ENCODE measurements at regions not wholly inside any gene's neighbourhood (a gene's known extent, or its start where the extent isn't known, plus 50 kb on each side); places are given as distances from the start of the nearest gene placed in this dataset.
"Not testable (repeated sequence)": the region's sequence is repeated elsewhere in the genome, so short reads cannot be mapped to it uniquely, and the experiment has no call there.

- DNase-seq (ENCODE audit: low spot score): not testable (repeated sequence)
Measured at GRCh38 chr2:66632882-66633281, 198.0 kb downstream of the MEIS1 start.

DNA sequence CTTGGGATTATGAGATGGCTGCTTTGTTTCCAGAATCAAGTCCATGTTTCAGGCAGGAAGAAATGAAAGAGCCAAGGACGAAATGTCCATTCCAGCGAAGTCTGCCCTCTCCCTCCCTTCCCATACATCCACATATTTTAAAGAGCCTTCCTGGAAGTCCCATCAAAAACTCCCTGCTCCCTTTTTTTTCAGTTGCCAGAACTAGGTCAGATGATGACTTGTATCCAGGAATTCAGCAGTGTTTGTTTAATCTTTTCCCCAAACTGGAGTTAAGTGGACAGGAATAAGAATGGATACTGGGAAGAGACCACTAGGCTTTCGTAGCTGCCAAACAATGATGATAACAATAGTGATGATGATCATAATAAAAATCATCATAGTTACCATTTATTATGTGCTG lies 198.7 kb downstream of the MEIS1 start:
- DNase-seq (ENCODE audit: low spot score): no peak

GRCh38 chr2:66634784-66635183 lies 199.9 kb downstream of the MEIS1 start:
- DNase-seq (ENCODE audit: low spot score): no peak

DNA sequence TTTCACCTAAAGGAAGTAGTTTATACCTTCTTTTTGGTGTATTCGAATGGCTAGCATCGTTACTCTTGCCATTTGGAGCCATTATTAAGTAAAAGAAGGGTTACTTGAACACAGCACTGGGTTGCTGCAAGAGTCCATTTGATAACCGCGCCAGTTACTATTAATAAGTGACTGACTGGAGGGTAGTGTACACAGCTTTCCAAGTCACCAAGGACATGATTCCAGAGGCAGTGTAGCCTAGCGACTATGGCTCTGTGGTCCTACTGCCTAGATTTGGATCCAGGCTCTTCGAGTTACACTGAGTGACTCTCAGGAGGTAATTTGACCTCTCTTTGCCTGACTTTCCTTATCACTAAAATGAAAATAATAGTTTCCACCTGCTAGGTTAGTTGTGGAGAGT lies 206.8 kb downstream of the MEIS1 start:
- DNase-seq (ENCODE audit: low spot score): no peak

GRCh38 chr2:66648081-66648480 lies 213.2 kb downstream of the MEIS1 start:
- DNase-seq (ENCODE audit: low spot score): not testable (repeated sequence)

DNA sequence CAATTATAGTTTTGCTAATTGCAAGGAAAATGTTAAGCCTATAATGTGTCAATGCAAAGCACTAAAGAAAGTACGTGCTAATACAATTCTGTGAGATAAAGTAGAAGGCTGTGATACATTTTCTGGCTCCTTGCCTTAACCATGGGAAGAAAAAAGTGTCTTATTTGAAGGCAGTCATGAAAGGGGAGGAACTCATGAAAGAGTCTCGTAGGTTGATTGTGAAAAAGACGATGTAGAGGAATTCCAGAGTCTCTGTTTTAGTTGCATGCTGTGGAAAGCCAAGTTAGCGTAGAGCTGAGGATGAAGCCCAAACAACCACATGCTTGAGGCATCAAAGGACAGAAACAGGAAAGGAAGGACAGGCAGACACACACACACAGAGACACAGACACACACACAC lies 214.1 kb downstream of the MEIS1 start:
- no peak for DNase-seq (ENCODE audit: low spot score)

DNA sequence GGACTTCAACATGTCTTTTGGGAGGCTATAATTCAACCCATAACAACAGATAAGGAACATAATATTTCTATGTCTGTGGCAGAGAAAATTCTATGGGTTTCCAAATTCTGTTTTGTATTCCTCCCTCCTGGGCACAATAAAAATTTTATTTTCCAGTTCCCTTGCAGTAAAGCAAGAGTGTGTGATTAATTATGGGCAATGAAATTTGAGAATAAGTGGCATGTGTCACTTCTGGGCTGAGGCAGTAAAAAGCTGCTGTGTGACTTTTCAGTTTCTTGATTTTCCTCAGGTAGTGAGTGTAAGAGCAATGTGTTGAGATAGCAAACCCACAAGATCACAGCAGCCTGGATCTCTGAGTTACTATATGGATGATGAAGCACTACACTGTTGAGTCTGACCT lies 216.4 kb downstream of the MEIS1 start:
- DNase-seq (ENCODE audit: low spot score): no peak

DNA sequence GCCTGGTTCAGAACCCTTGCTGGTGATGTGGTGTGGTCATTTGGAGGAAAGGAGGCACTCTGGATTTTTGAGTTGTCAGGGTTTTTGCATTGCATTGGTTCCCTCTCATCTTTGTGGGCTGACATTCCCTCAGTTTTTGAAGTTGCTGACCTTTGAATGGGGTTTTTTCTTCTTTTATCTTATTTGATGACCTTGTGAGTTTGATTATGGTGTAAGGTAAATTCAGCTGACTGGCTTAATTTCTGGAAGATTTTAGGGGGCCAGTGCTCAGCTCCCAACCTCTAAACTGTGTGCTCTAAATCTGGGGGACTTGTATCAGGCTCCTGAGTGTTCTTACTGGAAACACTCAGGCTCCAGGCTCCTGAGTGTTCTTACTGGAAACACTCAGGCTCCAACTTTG lies 225.9 kb downstream of the MEIS1 start:
- DNase-seq (ENCODE audit: low spot score): no peak

- DNase-seq (ENCODE audit: low spot score): no peak
Measured at GRCh38 chr2:66661253-66662173, 226.6 kb downstream of the MEIS1 start.

GRCh38 chr2:66665124-66665984 lies 230.4 kb downstream of the MEIS1 start:
- DNase-seq (ENCODE audit: low spot score): no peak

- no peak for DNase-seq (ENCODE audit: low spot score)
Measured at GRCh38 chr2:66667301-66667700, 232.4 kb downstream of the MEIS1 start.

GRCh38 chr2:66673286-66673685 lies 238.4 kb downstream of the MEIS1 start:
- DNase-seq (ENCODE audit: low spot score): no peak

DNA sequence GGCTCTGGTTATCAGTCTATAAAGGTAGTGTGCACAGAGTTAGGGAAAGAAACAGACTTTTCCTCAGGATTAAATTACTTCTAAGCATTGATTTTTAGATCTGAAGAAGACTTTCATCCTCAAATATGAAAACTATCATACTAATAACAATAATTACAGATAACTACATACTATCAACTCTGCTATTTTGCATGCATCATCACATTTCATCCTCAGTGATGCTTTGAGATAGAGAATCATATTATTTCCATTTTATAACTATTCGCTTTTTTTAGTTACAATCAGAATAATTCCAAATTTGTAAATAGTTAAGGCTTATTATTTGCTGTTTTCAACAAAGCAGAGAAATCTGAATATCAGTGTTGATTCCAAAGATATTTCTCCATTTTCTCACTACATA lies 239.2 kb downstream of the MEIS1 start:
- DNase-seq (ENCODE audit: low spot score): no peak

DNA sequence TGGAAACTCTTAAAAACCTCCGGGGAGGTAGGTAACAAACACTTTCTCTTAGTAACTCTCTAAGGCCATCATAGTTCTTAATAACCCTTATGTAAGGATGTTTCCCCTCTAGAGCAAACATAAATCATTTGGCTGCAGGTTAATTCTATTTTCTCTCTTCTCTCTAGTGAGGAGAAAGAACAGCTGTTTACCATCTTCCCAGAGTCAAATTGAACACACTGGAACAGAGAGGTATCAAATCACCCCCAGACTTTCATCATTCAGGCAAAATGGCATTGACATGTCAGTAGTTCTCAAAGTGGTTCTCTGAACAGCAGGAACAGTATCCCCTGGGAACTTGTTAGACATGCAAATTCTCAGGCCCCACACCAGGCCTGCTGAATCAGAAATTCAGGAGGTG lies 240.7 kb downstream of the MEIS1 start:
- no peak for DNase-seq (ENCODE audit: low spot score)

DNA sequence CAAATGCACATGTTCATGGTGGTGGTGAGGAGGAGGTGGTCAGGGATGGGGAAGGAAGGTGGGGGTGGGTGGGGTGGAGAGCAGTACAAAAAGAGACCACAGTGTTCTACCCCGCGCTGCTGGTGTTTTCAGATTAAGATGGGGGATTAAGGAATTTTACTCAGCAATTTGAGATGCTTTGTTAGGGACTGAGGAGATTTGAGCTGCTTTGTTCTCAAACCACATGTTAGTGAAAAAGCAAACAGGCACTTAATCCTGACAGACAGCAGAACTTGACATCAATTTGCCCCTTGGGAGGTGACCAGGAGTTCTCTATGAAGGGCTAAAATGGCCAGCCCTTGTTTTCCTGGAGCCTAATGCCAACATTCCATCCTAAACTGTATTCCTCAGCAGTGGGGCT lies 244.5 kb downstream of the MEIS1 start:
- DNase-seq (ENCODE audit: low spot score): no peak

DNA sequence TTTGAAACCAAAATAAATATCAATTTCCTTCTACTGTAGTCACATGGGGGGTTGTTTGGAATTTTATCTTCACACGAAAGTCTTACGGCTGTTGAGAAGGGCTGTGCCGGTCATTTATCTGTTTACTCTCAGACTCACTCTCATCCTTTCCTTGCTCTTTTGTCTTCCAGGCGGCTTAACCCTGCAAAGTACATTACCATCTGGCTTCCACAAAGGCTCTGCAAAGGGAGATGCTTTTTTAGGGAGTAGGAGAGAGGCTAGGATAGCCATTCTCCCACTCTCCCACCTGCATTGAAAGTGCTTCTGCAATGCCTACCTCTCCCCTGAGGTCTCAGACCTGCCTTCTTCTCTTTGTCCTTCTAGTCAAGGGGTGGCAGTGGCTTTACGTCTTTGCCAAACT lies 247.6 kb downstream of the MEIS1 start:
- DNase-seq (ENCODE audit: low spot score): no peak

DNA sequence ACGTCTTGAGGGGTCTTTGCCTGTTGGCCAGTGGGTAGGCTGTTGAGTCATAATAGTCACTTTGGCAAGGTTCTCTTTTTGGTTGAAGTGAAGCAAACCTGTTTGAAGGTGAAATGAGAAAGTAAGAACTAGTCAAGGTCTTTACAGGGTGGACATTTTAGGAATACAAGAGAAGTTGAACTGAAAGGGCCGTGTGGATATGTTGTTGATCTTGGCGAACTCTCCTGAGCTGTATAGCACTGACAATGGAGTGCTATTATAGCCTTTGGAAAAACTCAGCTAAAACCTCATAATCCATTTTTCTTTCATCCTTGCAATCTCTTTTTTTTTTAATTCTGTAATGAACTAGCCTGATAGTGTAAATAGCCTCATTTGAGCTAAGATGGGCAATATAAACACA lies 248.1 kb downstream of the MEIS1 start:
- DNase-seq (ENCODE audit: low spot score): no peak

GRCh38 chr2:66683599-66683998 lies 248.7 kb downstream of the MEIS1 start:
- DNase-seq (ENCODE audit: low spot score): no peak

DNA sequence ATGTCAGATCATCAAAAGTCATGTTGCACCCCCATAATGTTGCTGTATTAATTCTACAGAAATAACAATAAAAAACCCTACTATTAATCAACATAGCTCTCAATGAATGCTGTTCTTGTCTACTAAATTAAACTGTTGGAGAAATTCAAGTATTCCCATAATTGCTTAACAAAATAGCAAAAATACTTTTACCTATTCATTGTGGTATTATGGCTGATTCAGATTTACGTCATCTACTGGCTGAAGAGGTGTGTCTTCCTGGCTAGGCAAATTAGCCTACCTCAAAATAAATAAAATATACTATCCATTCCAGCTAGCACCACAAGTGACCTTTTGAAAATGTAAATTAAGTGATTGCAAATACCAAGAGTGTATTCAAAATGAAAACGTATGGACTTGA lies 249.4 kb downstream of the MEIS1 start:
- DNase-seq (ENCODE audit: low spot score): no peak

DNA sequence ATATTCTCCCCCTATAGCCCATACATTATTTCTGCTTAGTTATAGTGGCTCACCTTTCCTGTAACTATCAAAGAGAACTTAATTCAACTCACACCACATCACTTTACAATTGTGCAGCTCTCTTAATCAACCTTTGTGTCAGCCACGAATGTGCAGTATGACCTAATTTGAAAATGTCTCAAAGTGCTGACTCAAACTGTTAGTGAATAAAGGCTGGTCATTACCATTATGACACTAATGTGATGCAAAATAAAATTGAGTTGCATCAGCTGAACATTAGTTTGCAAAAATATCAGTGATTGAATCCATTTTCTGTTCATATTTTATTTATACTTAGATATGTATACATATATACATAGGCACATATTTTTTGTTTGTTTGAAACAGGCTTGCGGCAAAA lies 251.8 kb downstream of the MEIS1 start:
- no peak for DNase-seq (ENCODE audit: low spot score)

DNA sequence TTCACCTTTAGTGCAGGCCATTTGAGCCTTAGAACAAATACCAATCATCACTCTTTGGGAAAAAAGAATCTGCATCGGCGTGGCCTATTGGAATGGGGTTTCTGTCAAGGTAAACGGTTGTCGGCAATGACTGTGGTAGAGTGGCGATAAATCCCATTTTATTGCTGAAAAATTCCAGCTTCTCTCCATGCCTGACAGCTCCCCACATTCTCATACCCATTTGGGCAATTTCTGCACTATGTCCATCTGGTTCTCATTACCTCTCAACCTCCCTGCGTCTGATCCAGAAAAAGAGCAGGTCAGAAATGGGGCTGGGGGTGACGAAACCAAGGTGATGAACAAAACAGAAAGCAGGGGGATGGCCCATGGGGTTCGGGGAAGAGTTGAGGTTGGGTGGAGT lies 254.0 kb downstream of the MEIS1 start:
- no peak for DNase-seq (ENCODE audit: low spot score)

GRCh38 chr2:66689456-66690051 lies 254.6 kb downstream of the MEIS1 start:
- no peak for DNase-seq (ENCODE audit: low spot score)
